Neural cell (in vitro differentiated cells): ENCODE measurements at regions not wholly inside any gene's neighbourhood (a gene's known extent, or its start where the extent isn't known, plus 50 kb on each side); places are given as distances from the start of the nearest gene placed in this dataset.

Source experiments
- H2AFZ ChIP-seq: fragments of 200-600, 300-800 bp; sonication (generic), shearing (Covaris generic); 2 replicates; pipeline ENCODE4 v1.6.0; 2014; ENCODE audit warnings: low read depth, mild to moderate bottlenecking, antibody characterized with exemption, low read length, moderate library complexity
- H3F3A ChIP-seq: fragments of 200-600 bp; shearing (Covaris generic); 2 replicates; pipeline ENCODE4 v1.6.1; 2016; ENCODE audit warnings: mild to moderate bottlenecking, moderate library complexity, mixed read lengths, antibody characterized with exemption, low read length; ENCODE audit not compliant: insufficient read depth, poor library complexity, severe bottlenecking
- H3K27ac ChIP-seq: fragments of 200-600, 300-800 bp; sonication (generic), shearing (Covaris generic); 2 replicates; pipeline ENCODE4 v1.5.1; 2014; ENCODE audit warnings: mild to moderate bottlenecking, low read length, moderate library complexity
- H3K27me3 ChIP-seq: fragments of 300-800, 200-600 bp; sonication (generic), shearing (Covaris generic); 2 replicates; pipeline ENCODE4 v1.6.0; 2014; ENCODE audit warnings: mild to moderate bottlenecking, low read depth, low read length, moderate library complexity; ENCODE audit not compliant: insufficient read depth
- H3K36me3 ChIP-seq: fragments of 300-800, 200-600 bp; sonication (generic), shearing (Covaris generic); 2 replicates; pipeline ENCODE4 v1.5.1; 2014; ENCODE audit warnings: mild to moderate bottlenecking, antibody characterized with exemption, low read length, moderate library complexity; ENCODE audit not compliant: insufficient read depth
- H3K4me2 ChIP-seq: fragments of 300-800, 200-600 bp; sonication (generic), shearing (Covaris generic); 2 replicates; pipeline ENCODE4 v1.6.0; 2014; ENCODE audit warnings: mild to moderate bottlenecking, low read length
- H3K4me3 ChIP-seq: fragments of 300-800, 200-600 bp; sonication (generic), shearing (Covaris generic); 2 replicates; pipeline ENCODE4 v1.5.1; 2014; ENCODE audit warnings: mild to moderate bottlenecking, low read length, moderate library complexity
- H3K79me2 ChIP-seq: fragments of 200-600 bp; shearing (Covaris generic); replicated peaks from 2 replicates; pipeline ENCODE4 v1.6.0; 2014; ENCODE audit warnings: mild to moderate bottlenecking, low read length, moderate library complexity; ENCODE audit not compliant: insufficient read depth
- H3K9ac ChIP-seq: fragments of 300-800, 200-600 bp; sonication (generic), shearing (Covaris generic); 2 replicates; pipeline ENCODE4 v1.6.1; 2016; ENCODE audit warnings: mild to moderate bottlenecking, low read length, mixed read lengths
- H3K9me2 ChIP-seq: fragments of 200-600 bp; shearing (Covaris generic); 2 replicates; pipeline ENCODE4 v1.6.1; 2016; ENCODE audit warnings: mild to moderate bottlenecking, low read length, mixed read lengths; ENCODE audit not compliant: insufficient read depth
- H3K9me3 ChIP-seq: fragments of 200-600, 300-800 bp; sonication (generic), shearing (Covaris generic); 2 replicates; pipeline ENCODE4 v1.6.1; 2016; ENCODE audit warnings: mild to moderate bottlenecking, mixed run types, low read length, moderate library complexity, mixed read lengths
- H4K20me1 ChIP-seq: fragments of 200-600 bp; shearing (Covaris generic); 2 replicates; pipeline ENCODE4 v1.6.1; 2016; ENCODE audit warnings: mild to moderate bottlenecking, mixed run types; ENCODE audit not compliant: insufficient read depth
- CTCF ChIP-seq: fragments of 450-650 bp; IDR thresholded peaks from 2 replicates; pipeline ENCODE4 v1.5.1; 2014; ENCODE audit warnings: antibody characterized with exemption, mild to moderate bottlenecking, moderate library complexity; ENCODE audit not compliant: poor library complexity, severe bottlenecking
- EP300 ChIP-seq: fragments of 450-650 bp; conservative IDR thresholded peaks from 2 replicates; pipeline ENCODE4 v1.6.1; 2014; ENCODE audit warnings: antibody characterized with exemption, mild to moderate bottlenecking, moderate library complexity; ENCODE audit not compliant: poor library complexity, severe bottlenecking
- EZH2 ChIP-seq: fragments of 200-600, 300-800 bp; shearing (Covaris generic), sonication (generic); IDR thresholded peaks from 2 replicates; pipeline ENCODE4 v1.6.1; 2014; ENCODE audit warnings: antibody characterized with exemption, low read length, borderline replicate concordance, mild to moderate bottlenecking; ENCODE audit not compliant: insufficient read depth, poor library complexity, severe bottlenecking
- MXI1 ChIP-seq: fragments of 450-650 bp; conservative IDR thresholded peaks from 2 replicates; pipeline ENCODE4 v1.6.1; 2014; ENCODE audit warnings: antibody characterized with exemption, mild to moderate bottlenecking; ENCODE audit not compliant: poor library complexity, severe bottlenecking
- RAD21 ChIP-seq: fragments of 450-650 bp; conservative IDR thresholded peaks from 2 replicates; pipeline ENCODE4 v1.6.1; 2014; ENCODE audit warnings: antibody characterized with exemption, mild to moderate bottlenecking, moderate library complexity
- SMC3 ChIP-seq: fragments of 450-650 bp; conservative IDR thresholded peaks from 2 replicates; pipeline ENCODE4 v1.6.1; 2014; ENCODE audit warnings: antibody characterized with exemption, mild to moderate bottlenecking, moderate library complexity; ENCODE audit not compliant: poor library complexity
- TAF1 ChIP-seq: IDR thresholded peaks from 2 replicates; pipeline ENCODE4 v1.6.1; 2012; ENCODE audit warnings: low read depth

- Histone ChIP-seq H3K27ac (no peak overlapping the region), H3K36me3 (no peaks in the 10 kb centered on the region), H3F3A (no peaks in the 10 kb centered on the region), H3K79me2 (no peaks in the 10 kb centered on the region), H3K9ac (no peak overlapping the region), H3K4me3 (no peak overlapping the region), H4K20me1 (no peaks in the 10 kb centered on the region), H3K9me3 (no peaks in the 10 kb centered on the region), H3K9me2 (no peaks in the 10 kb centered on the region), H3K27me3 (no peaks in the 10 kb centered on the region), H3K4me2 (no peak overlapping the region), H2AFZ (no peak overlapping the region)
- TF ChIP-seq EP300, result no peak
- TF ChIP-seq CTCF, result no peak
- no peak for TF ChIP-seq MXI1
- no peak for TF ChIP-seq EZH2
Measured at GRCh38 chr10:88163572-88163971, 300.1 kb downstream of the PTEN start.

GRCh38 chr10:88164471-88164870 is 301.0 kb downstream of the PTEN start:
- Histone ChIP-seq H4K20me1 (no peaks in the 10 kb centered on the region), H3K9ac (no peak overlapping the region), H3K4me2 (no peak overlapping the region), H3K27me3 (no peaks in the 10 kb centered on the region), H3K4me3 (no peak overlapping the region), H3K27ac (no peak overlapping the region), H3K9me2 (no peaks in the 10 kb centered on the region), H3F3A (no peaks in the 10 kb centered on the region), H3K9me3 (no peaks in the 10 kb centered on the region), H3K36me3 (no peaks in the 10 kb centered on the region), H2AFZ (no peak overlapping the region), H3K79me2 (no peaks in the 10 kb centered on the region)
- TF ChIP-seq MXI1, result no peak

- no peaks in the 10 kb centered on the region for H3K9me2 ChIP-seq
- no peaks in the 10 kb centered on the region for H4K20me1 ChIP-seq
- H3K4me2 ChIP-seq, result no peak overlapping the region
- no peaks in the 10 kb centered on the region for H3K9me3 ChIP-seq
- H3K9ac ChIP-seq, result no peak overlapping the region
- H2AFZ ChIP-seq, result no peak overlapping the region
- H3K27ac ChIP-seq, result no peak overlapping the region
- H3K27me3 ChIP-seq, result no peaks in the 10 kb centered on the region
- TF ChIP-seq SMC3 (no peak), EZH2 (no peak), RAD21 (no peak), TAF1 (no peak)
- H3F3A ChIP-seq, result no peaks in the 10 kb centered on the region
- no peaks in the 10 kb centered on the region for H3K36me3 ChIP-seq
- H3K4me3 ChIP-seq, result no peak overlapping the region
- H3K79me2 ChIP-seq, result no peaks in the 10 kb centered on the region
Measured at GRCh38 chr10:88165849-88166271, 302.4 kb downstream of the PTEN start.
